ENCODE measurements at regions not wholly inside any gene's neighbourhood (a gene's known extent, or its start where the extent isn't known, plus 50 kb on each side); places are given as distances from the start of the nearest gene placed in this dataset.

DNA sequence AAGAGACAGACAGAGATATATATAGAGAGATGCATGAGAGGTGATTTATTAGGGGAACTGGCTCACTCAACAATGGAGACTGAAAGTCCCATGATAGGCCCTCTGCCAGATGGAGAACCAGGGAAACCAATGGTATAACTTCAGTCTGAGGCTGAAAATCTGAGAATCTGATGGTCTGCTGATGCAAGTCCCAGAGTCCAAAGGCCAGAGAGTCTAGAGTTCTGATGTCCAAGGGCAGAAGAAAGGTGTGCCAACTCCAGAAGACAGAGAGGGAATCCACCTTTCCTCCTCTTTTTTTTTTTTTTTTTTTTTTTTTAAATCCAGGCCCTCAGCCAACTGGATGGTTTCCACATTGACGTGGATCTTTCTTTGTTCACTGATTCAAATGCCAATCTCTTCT, 197.9 kb upstream of the MEIS2 start:
- Mint-ChIP-seq H3K27me3 (no peaks in the 10 kb centered on the region), H3K4me1 (ENCODE audit: low read depth) (no peaks in the 10 kb centered on the region), H3K4me3 (no peak overlapping the region), H3K27ac (no peak overlapping the region), H3K9me3 (peaks cover 5% of the 10 kb centered on the region), H3K36me3 (ENCODE audit: low read depth) (no peaks in the 10 kb centered on the region)
- no peaks in the 10 kb centered on the region for H3K4me1 ChIP-seq (ENCODE audit: insufficient read depth, low read length)
- H3K36me3 ChIP-seq (ENCODE audit: insufficient read depth, low read length) = no peaks in the 10 kb centered on the region
- TF ChIP-seq, protein P1, sequence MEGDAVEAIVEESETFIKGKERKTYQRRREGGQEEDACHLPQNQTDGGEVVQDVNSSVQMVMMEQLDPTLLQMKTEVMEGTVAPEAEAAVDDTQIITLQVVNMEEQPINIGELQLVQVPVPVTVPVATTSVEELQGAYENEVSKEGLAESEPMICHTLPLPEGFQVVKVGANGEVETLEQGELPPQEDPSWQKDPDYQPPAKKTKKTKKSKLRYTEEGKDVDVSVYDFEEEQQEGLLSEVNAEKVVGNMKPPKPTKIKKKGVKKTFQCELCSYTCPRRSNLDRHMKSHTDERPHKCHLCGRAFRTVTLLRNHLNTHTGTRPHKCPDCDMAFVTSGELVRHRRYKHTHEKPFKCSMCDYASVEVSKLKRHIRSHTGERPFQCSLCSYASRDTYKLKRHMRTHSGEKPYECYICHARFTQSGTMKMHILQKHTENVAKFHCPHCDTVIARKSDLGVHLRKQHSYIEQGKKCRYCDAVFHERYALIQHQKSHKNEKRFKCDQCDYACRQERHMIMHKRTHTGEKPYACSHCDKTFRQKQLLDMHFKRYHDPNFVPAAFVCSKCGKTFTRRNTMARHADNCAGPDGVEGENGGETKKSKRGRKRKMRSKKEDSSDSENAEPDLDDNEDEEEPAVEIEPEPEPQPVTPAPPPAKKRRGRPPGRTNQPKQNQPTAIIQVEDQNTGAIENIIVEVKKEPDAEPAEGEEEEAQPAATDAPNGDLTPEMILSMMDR (IDR thresholded peaks at IDR 0.05) = no peak
- no peak overlapping the region for H3K4me3 ChIP-seq (ENCODE audit: low read length)
- DNase-seq (no peak), ATAC-seq (ENCODE audit: poor library complexity) (no peak)
- H3K27me3 ChIP-seq (ENCODE audit: control insufficient read depth in 1 of 2, insufficient read depth in 2 of 2, low read length in 2 of 2) = no peaks in the 10 kb centered on the region
- intact Hi-C loops (cut with DNase I, micrococcal nuclease) = no loop called here
- POLR2A ChIA-PET = no interaction called here
- no peak overlapping the region for H3K27ac ChIP-seq (ENCODE audit: low read depth in 1 of 2, low read length in 2 of 2)
- CTCF ChIA-PET = no interaction called here
- no peaks in the 10 kb centered on the region for H3K9me3 ChIP-seq (ENCODE audit: control insufficient read depth in 1 of 2, insufficient read depth in 1 of 2, low read length in 2 of 2)

DNA sequence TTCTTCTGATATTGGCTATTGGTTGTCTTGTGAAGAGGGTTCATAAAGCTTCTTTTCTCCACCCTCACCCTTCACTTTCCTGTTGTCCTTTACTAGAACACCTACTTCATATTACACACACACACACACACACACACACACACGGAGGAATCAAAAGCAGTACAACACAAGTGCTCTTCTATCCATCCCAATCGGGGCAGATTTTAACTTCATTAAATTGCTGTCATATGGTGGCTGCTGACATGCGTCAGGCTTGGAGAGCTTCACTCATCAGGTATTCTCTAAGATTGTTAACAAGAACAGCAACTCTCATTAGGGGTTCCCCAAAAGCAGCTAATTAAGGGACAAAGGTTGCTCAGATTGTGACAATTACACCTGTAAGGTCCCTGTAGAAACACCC, 239.1 kb upstream of the MEIS2 start:
- Mint-ChIP-seq H3K27ac (no peak overlapping the region), H3K4me1 (ENCODE audit: low read depth) (no peaks in the 10 kb centered on the region), H3K27me3 (no peaks in the 10 kb centered on the region), H3K9me3 (peaks cover 3% of the 10 kb centered on the region), H3K36me3 (ENCODE audit: low read depth) (no peaks in the 10 kb centered on the region), H3K4me3 (no peak overlapping the region)
- ATAC-seq (ENCODE audit: poor library complexity) (no peak), DNase-seq (no peak)
- no peaks in the 10 kb centered on the region for H3K36me3 ChIP-seq (ENCODE audit: insufficient read depth, low read length)
- ChIA-PET POLR2A (no interaction called here), CTCF (no interaction called here)
- no peak overlapping the region for H3K4me3 ChIP-seq (ENCODE audit: low read length)
- H3K27me3 ChIP-seq (ENCODE audit: control insufficient read depth in 1 of 2, insufficient read depth in 2 of 2, low read length in 2 of 2) = no peaks in the 10 kb centered on the region
- H3K4me1 ChIP-seq (ENCODE audit: insufficient read depth, low read length) = no peaks in the 10 kb centered on the region
- TF ChIP-seq, protein P1 (IDR thresholded peaks at IDR 0.05) = no peak
- H3K9me3 ChIP-seq (ENCODE audit: control insufficient read depth in 1 of 2, insufficient read depth in 1 of 2, low read length in 2 of 2) = peaks cover 0 to 4% of the 10 kb centered on the region in 2 experiments
- H3K27ac ChIP-seq (ENCODE audit: low read depth in 1 of 2, low read length in 2 of 2) = no peak overlapping the region
- intact Hi-C loops (cut with DNase I, micrococcal nuclease) = no loop called here

GRCh38 chr15:37339856-37340255, 239.5 kb upstream of the MEIS2 start:
- H3K36me3 Mint-ChIP-seq (ENCODE audit: low read depth) = no peaks in the 10 kb centered on the region

More at GRCh38 chr15:37339856-37340255, 239.5 kb upstream of the MEIS2 start:
- Histone ChIP-seq H3K9me3 (ENCODE audit: control insufficient read depth in 1 of 2, insufficient read depth in 1 of 2, low read length in 2 of 2) (peaks cover 0 to 4% of the 10 kb centered on the region in 2 experiments), H3K27ac (ENCODE audit: low read depth in 1 of 2, low read length in 2 of 2) (no peak overlapping the region), H3K27me3 (ENCODE audit: control insufficient read depth in 1 of 2, insufficient read depth in 2 of 2, low read length in 2 of 2) (no peaks in the 10 kb centered on the region), H3K4me1 (ENCODE audit: insufficient read depth, low read length) (no peaks in the 10 kb centered on the region), H3K36me3 (ENCODE audit: insufficient read depth, low read length) (no peaks in the 10 kb centered on the region), H3K4me3 (ENCODE audit: low read length) (no peak overlapping the region)
- H3K9me3 Mint-ChIP-seq = peaks cover 3% of the 10 kb centered on the region
- POLR2A ChIA-PET = no interaction called here
- H3K4me3 Mint-ChIP-seq = no peak overlapping the region
- ATAC-seq (ENCODE audit: poor library complexity) = no peak
- TF ChIP-seq, protein P1 (IDR thresholded peaks at IDR 0.05) = no peak
- H3K27me3 Mint-ChIP-seq = no peaks in the 10 kb centered on the region
- intact Hi-C loops (cut with DNase I, micrococcal nuclease) = no loop called here
- CTCF ChIA-PET = no interaction called here
- H3K27ac Mint-ChIP-seq = no peak overlapping the region
- no peak for DNase-seq
- no peaks in the 10 kb centered on the region for H3K4me1 Mint-ChIP-seq (ENCODE audit: low read depth)
